Immature natural killer cell (primary cell): ENCODE measurements at regions not wholly inside any gene's neighbourhood (a gene's known extent, or its start where the extent isn't known, plus 50 kb on each side); places are given as distances from the start of the nearest gene placed in this dataset.
"Not testable (repeated sequence)": the region's sequence is repeated elsewhere in the genome, so short reads cannot be mapped to it uniquely, and the experiment has no call there.

Experiments used
- DNase-seq, 3 donors: peaks; one replicate each; pipeline ENCODE4 v3.0.0; 2022; ENCODE audit warnings: mixed read lengths in 1 of 3
- H3K27ac Mint-ChIP-seq, 6 donors: one replicate each; pipeline ENCODE4 v1.8.0; 2020; ENCODE audit warnings: mixed read lengths in 6 of 6, mild to moderate bottlenecking in 5 of 6, inconsistent platforms in 4 of 6, moderate library complexity in 3 of 6
- H3K27me3 Mint-ChIP-seq, 3 donors: one replicate each; pipeline ENCODE4 v1.8.0; 2020 to 2021; ENCODE audit warnings: low read depth in 3 of 3, mild to moderate bottlenecking in 3 of 3, mixed read lengths in 3 of 3, moderate library complexity in 3 of 3, inconsistent platforms in 1 of 3
- H3K36me3 Mint-ChIP-seq, 3 donors: one replicate each; pipeline ENCODE4 v1.8.0; 2020; ENCODE audit warnings: mixed read lengths in 3 of 3, inconsistent platforms in 2 of 3, mild to moderate bottlenecking in 2 of 3
- H3K4me1 Mint-ChIP-seq, 2 donors: one replicate each; pipeline ENCODE4 v1.8.0; 2020; ENCODE audit warnings: inconsistent platforms in 2 of 2, mild to moderate bottlenecking in 2 of 2, mixed read lengths in 2 of 2, moderate library complexity in 1 of 2
- H3K4me3 Mint-ChIP-seq, 5 donors: one replicate each; pipeline ENCODE4 v1.8.0; 2020; ENCODE audit warnings: mild to moderate bottlenecking in 5 of 5, mixed read lengths in 5 of 5, inconsistent platforms in 3 of 5, moderate library complexity in 3 of 5
- H3K9me3 Mint-ChIP-seq, 6 donors: one replicate each; pipeline ENCODE4 v1.8.0; 2020; ENCODE audit warnings: mild to moderate bottlenecking in 6 of 6, mixed read lengths in 6 of 6, inconsistent platforms in 4 of 6, moderate library complexity in 3 of 6

GRCh38 chr3:72510247-72510646 is 338.0 kb downstream of the SHQ1 start:
- Mint-ChIP-seq H3K4me1 (no peaks in the 10 kb centered on the region), H3K27ac (no peak overlapping the region), H3K36me3 (no peaks in the 10 kb centered on the region), H3K9me3 (no peaks in the 10 kb centered on the region), H3K27me3 (peaks cover 2 to 6% (median 2%) of the 10 kb centered on the region in 3 donors), H3K4me3 (no peak overlapping the region)
- DNase-seq = no peak

GRCh38 chr3:72505539-72506405 is 342.5 kb downstream of the SHQ1 start:
- no peak for DNase-seq
- H3K27me3 Mint-ChIP-seq = peaks cover 2 to 4% (median 2%) of the 10 kb centered on the region in 3 donors
- H3K9me3 Mint-ChIP-seq = no peaks in the 10 kb centered on the region
- no peaks in the 10 kb centered on the region for H3K36me3 Mint-ChIP-seq
- no peak overlapping the region for H3K4me3 Mint-ChIP-seq
- H3K27ac Mint-ChIP-seq = no peak overlapping the region
- H3K4me1 Mint-ChIP-seq = no peaks in the 10 kb centered on the region

- not testable (repeated sequence) for H3K4me1 Mint-ChIP-seq, H3K9me3 Mint-ChIP-seq, H3K27me3 Mint-ChIP-seq, H3K4me3 Mint-ChIP-seq, H3K27ac Mint-ChIP-seq, DNase-seq, H3K36me3 Mint-ChIP-seq
These were observed 350.7 kb downstream of the SHQ1 start for GRCh38 chr3:72497501-72497900.

- Mint-ChIP-seq H3K4me3 (no peak overlapping the region), H3K9me3 (peaks cover 0 to 9% (median 2%) of the 10 kb centered on the region in 6 donors), H3K36me3 (no peaks in the 10 kb centered on the region), H3K4me1 (no peaks in the 10 kb centered on the region), H3K27ac (no peak overlapping the region), H3K27me3 (peaks cover 2 to 5% (median 5%) of the 10 kb centered on the region in 3 donors)
- DNase-seq = no peak
These were observed 352.1 kb downstream of the SHQ1 start for GRCh38 chr3:72496051-72496670.

- Mint-ChIP-seq H3K36me3 (no peaks in the 10 kb centered on the region), H3K4me3 (no peak overlapping the region), H3K4me1 (no peaks in the 10 kb centered on the region), H3K9me3 (peaks cover 0 to 9% (median 3%) of the 10 kb centered on the region in 6 donors), H3K27ac (no peak overlapping the region), H3K27me3 (peaks cover 2 to 5% (median 5%) of the 10 kb centered on the region in 3 donors)
- DNase-seq = no peak
These were observed 353.6 kb downstream of the SHQ1 start for GRCh38 chr3:72494626-72495025.

- Mint-ChIP-seq H3K4me1 (no peaks in the 10 kb centered on the region), H3K36me3 (no peaks in the 10 kb centered on the region), H3K9me3 (peaks cover 0 to 9% (median 3%) of the 10 kb centered on the region in 6 donors), H3K27ac (no peak overlapping the region), H3K27me3 (peaks cover 2 to 5% (median 5%) of the 10 kb centered on the region in 3 donors), H3K4me3 (no peak overlapping the region)
- no peak for DNase-seq
These were observed 354.1 kb downstream of the SHQ1 start for GRCh38 chr3:72494130-72494529.

- Mint-ChIP-seq H3K36me3 (no peaks in the 10 kb centered on the region), H3K4me3 (no peak overlapping the region), H3K27me3 (peaks cover 0 to 6% (median 5%) of the 10 kb centered on the region in 3 donors), H3K4me1 (peaks cover 7 to 14% of the 10 kb centered on the region in 2 donors), H3K9me3 (peaks cover 0 to 9% (median 3%) of the 10 kb centered on the region in 6 donors), H3K27ac (no peak overlapping the region)
- no peak for DNase-seq
These were observed 356.0 kb downstream of the SHQ1 start for GRCh38 chr3:72492240-72492639.

GRCh38 chr3:72490688-72491435 is 357.4 kb downstream of the SHQ1 start:
- Mint-ChIP-seq H3K4me3 (no peak overlapping the region), H3K4me1 (peaks cover 13 to 20% of the 10 kb centered on the region in 2 donors), H3K9me3 (peaks cover 0 to 9% (median 2%) of the 10 kb centered on the region in 6 donors), H3K27me3 (peaks cover 0 to 6% (median 4%) of the 10 kb centered on the region in 3 donors), H3K36me3 (no peaks in the 10 kb centered on the region), H3K27ac (no peak overlapping the region)
- DNase-seq = no peak

GRCh38 chr3:72489901-72490300 is 358.3 kb downstream of the SHQ1 start:
- Mint-ChIP-seq H3K9me3 (peaks cover 0 to 9% (median 2%) of the 10 kb centered on the region in 6 donors), H3K27ac (no peak overlapping the region), H3K27me3 (peaks cover 0 to 6% (median 4%) of the 10 kb centered on the region in 3 donors), H3K4me1 (peaks cover 13 to 20% of the 10 kb centered on the region in 2 donors), H3K4me3 (no peak overlapping the region), H3K36me3 (no peaks in the 10 kb centered on the region)
- DNase-seq = no peak

GRCh38 chr3:72488738-72489035 is 359.6 kb downstream of the SHQ1 start:
- H3K4me1 Mint-ChIP-seq = peaks cover 13 to 20% of the 10 kb centered on the region in 2 donors
- no peak overlapping the region for H3K27ac Mint-ChIP-seq
- peaks cover 0 to 2% (median 0%) of the 10 kb centered on the region in 3 donors for H3K27me3 Mint-ChIP-seq
- peaks cover 0 to 2% (median under 1%) of the 10 kb centered on the region in 6 donors for H3K9me3 Mint-ChIP-seq
- no peaks in the 10 kb centered on the region for H3K36me3 Mint-ChIP-seq
- H3K4me3 Mint-ChIP-seq = no peak overlapping the region
- no peak for DNase-seq

- no peak for DNase-seq
- Mint-ChIP-seq H3K4me3 (peak overlapping the region in 2 of 5 donors; percentile 18 to 72), H3K27ac (peak overlapping the region in 3 of 6 donors; percentile 0 to 76 (median 74))
These were observed 360.1 kb downstream of the SHQ1 start for GRCh38 chr3:72487946-72488737.

GRCh38 chr3:72487078-72487765 is 361.0 kb downstream of the SHQ1 start:
- peaks cover 0 to 2% (median 0%) of the 10 kb centered on the region in 6 donors for H3K9me3 Mint-ChIP-seq
- H3K4me1 Mint-ChIP-seq = peaks cover 23 to 33% of the 10 kb centered on the region in 2 donors
- H3K36me3 Mint-ChIP-seq = no peaks in the 10 kb centered on the region
- peak overlapping the region in 1 of 6 donors; percentile 80 for H3K27ac Mint-ChIP-seq
- peak in 2 of 3 donors; percentile 7 to 21 for DNase-seq
- H3K4me3 Mint-ChIP-seq = peak overlapping the region in 2 of 5 donors; percentile 24 to 30
- H3K27me3 Mint-ChIP-seq = peaks cover 0 to 1% (median 0%) of the 10 kb centered on the region in 3 donors

More at GRCh38 chr3:72487946-72488737, 360.1 kb downstream of the SHQ1 start:
- H3K27me3 Mint-ChIP-seq = peaks cover 0 to 1% (median 0%) of the 10 kb centered on the region in 3 donors
- no peaks in the 10 kb centered on the region for H3K36me3 Mint-ChIP-seq
- H3K9me3 Mint-ChIP-seq = peaks cover 0 to 2% (median 0%) of the 10 kb centered on the region in 6 donors
- peaks cover 15 to 25% of the 10 kb centered on the region in 2 donors for H3K4me1 Mint-ChIP-seq
